NCI-H748 treated with DMSO at 0.1 percent for 48 hours (cell line): ENCODE measurements at regions not wholly inside any gene's neighbourhood (a gene's known extent, or its start where the extent isn't known, plus 50 kb on each side); places are given as distances from the start of the nearest gene placed in this dataset.

Source experiments
- DNase-seq: peaks from one replicate; lab custom pipeline; 2025; lab: John Stamatoyannopoulos, UW

GRCh38 chr5:97405941-97406340, 222.9 kb upstream of the RIOK2 start:
- DNase-seq: no peak

GRCh38 chr5:97406946-97407676, 224.1 kb upstream of the RIOK2 start:
- DNase-seq: no peak

DNA sequence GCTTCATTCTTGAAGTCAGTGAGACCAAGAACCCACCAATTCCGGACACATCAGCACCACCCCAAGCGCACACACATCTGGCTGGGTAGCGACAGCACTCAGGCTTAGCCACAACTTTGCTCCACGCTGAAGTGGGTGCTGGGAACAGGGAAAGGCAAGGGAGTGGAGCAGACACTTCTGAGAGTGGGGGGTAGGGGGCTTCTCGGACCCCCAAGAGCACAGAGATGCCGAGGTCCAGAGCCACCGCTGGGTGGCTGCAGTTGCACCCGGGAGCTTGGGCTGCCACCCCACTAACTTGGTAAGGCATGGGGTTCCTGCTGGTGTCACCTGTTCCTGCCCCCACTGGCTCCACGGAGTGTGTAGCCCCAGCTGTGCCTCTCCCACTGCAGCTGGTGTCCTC, 225.3 kb upstream of the RIOK2 start:
- DNase-seq: no peak

DNA sequence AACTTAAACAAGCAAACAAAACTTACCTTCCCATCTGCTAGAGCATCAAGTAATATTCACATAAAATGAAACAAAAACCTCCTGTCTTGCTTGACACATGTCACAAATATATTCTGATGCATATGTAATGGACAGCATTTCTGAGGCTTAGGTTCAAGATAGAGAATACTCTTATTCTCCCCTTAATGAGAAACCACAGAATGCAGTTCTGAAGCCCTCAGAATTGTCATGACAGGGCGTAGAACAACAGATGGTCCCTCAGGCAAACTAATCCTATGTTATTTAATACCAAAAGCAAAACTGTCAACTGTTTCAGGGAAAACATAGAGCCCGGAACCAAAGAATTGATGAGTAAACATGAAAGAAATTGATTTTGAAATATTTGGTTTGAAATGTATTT, 229.9 kb upstream of the RIOK2 start:
- no peak for DNase-seq

DNA sequence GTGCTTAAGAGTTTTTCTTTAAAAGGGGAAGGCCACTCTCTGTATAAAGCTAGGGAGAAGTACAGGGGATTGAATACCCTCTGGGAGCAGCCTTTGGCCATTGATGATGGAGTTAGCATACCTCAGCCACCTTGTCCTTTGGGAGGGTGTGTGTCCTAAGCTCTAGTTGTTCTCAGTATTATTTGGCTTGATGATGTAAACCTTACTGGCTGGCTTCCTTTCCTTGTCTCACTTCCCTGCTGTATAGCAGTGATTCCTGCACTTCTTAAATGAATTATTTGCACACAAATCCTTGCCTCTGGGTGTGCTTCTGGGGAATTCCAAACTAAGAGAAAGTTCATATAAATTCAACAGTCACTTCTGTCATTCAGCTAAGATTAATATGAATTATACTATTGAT, 234.9 kb upstream of the RIOK2 start:
- no peak for DNase-seq

DNA sequence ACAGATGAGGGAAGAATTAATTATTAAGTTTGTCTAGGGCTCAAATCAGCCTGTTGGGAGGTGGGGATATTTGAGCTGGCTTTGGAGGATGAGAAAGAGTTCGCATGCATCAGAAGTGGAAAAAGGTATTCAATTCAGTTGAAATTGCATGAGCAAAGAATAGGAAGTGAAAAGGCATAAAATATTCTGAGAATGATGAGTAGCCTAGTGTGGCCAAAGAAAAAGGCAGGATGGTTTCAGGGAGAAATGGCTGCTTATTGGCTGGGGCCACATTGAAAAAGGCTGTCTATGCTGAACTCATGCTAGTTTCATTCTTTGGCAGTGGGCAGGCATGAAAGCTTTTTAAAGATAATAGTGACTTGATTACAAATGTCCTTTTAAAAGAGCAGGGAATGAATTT, 235.4 kb upstream of the RIOK2 start:
- no peak for DNase-seq

DNA sequence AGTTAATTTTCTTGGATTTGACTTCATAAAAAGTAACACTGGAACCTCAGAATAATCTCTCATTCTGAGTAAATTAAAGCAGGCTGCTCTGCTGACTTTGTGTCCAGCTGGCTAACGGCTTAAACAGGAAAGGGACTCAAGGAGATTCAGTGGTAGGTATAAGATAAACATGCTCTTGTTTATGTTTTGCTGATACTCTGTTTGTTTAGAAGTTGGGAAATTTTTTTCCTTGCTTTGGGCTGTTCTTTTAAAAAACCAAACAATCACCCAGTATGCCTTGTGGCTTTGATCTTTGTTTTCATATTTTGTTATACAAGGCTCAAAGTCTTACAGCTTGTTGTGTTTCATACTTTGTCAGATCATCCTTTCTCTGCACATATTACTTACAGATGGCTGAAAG, 237.6 kb upstream of the RIOK2 start:
- no peak for DNase-seq

- no peak for DNase-seq
Observed at GRCh38 chr5:97422678-97423077, 239.6 kb upstream of the RIOK2 start.

- DNase-seq: no peak
Observed at GRCh38 chr5:97425511-97425910, 242.5 kb upstream of the RIOK2 start.

DNA sequence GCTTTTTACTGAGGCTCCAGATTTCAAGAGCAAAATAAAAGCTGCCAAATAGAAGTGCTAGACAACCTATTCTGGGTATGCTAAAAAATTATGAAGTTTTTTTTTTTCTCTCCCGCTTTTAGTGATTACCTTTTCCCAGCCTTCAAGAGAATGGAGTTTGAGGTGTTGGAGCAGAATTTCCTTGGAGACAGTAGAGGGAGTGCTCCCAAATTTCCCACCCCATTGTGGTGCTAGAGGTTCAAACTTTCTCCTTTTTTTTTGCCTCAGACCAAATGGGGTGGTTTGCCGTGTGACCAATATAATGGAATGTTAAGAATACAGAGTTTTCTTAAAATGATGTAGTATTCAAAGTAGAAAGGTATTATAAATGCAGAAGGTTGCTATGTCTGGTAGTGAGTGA, 244.2 kb upstream of the RIOK2 start:
- DNase-seq: no peak

- DNase-seq: no peak
Observed at GRCh38 chr5:97434021-97434420, 251.0 kb upstream of the RIOK2 start.

GRCh38 chr5:97436405-97436804, 253.4 kb upstream of the RIOK2 start:
- DNase-seq: no peak

DNA sequence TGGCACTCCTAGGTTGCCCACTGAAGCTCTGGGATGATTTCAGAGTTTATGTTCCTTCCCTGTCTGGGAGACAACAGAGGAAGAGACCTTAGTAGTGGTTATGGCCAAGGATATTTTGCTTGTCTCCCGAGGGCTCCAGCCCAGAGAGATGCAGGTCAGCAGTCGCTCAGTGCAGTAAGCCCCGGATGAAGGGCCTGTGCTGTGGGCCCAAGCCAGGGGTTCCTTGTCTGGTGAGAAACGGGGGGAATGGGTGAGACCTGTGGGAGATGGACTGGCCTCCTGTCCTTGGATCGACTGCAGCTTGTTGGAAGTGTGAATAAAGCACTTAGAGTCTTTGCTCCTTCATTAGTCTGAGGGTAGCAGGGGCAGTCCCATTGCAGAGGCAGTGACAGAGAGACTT, 260.7 kb upstream of the RIOK2 start:
- DNase-seq: no peak

DNA sequence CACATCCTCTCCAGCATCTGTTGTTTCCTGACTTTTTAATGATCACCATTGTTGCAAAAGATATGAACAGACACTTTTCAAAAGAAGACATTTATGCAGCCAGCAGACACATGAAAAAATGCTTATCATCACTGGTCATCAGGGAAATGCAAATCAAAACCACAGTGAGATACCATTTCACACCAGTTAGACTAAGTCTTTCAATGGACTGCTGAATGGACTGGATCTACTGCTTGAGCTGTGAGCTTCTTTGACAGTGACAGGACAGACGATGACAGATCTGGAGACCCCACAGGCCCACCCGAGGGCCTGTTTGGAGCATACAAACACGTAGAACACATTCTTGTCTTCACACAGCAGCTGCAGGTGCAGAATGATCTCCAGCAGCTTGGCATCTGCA, 266.1 kb upstream of the RIOK2 start:
- DNase-seq: no peak

GRCh38 chr5:97452646-97453045, 269.6 kb upstream of the RIOK2 start:
- no peak for DNase-seq

- no peak for DNase-seq
Observed at GRCh38 chr5:97453263-97453662, 270.2 kb upstream of the RIOK2 start.

DNA sequence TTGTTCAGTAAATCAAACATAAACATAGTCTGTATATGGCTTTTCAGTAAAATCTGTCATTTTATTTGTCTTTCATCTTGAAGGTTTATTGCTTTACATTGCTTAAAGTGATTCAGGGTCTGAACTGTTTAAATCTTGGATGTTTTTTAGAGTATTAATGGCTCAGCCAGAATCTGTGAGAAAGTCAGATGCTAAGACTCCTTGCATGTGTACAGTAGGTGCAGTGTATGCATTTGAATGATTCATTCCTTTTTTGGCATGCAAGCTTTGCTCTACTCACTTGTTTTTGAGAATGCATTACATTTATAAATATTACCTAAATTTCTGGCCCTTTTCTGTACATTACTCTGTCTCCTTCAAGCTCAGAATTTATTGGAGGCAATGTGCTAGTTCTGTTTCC, 271.0 kb upstream of the RIOK2 start:
- no peak for DNase-seq

DNA sequence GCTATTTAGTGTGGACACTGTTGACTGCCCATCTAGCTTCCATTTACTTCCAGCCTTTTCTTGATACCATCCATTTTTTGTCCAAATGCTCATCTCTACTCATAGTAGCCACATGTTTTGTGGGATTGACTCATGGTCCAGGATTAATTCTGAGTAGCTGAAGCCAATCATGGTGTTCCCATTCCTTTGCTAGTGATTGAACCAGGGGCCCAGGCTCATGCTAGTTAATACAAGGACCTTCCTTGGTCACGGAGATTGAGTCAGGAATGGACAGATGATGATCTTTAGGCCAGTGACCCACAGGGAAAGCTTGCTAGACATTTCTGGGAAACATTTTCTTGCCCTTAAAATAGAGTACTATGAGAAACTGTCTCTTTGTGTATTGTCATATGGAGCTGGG, 272.9 kb upstream of the RIOK2 start:
- DNase-seq: no peak

- DNase-seq: no peak
Observed at GRCh38 chr5:97458851-97459250, 275.8 kb upstream of the RIOK2 start.

GRCh38 chr5:97471951-97472350, 288.9 kb upstream of the RIOK2 start:
- no peak for DNase-seq

DNA sequence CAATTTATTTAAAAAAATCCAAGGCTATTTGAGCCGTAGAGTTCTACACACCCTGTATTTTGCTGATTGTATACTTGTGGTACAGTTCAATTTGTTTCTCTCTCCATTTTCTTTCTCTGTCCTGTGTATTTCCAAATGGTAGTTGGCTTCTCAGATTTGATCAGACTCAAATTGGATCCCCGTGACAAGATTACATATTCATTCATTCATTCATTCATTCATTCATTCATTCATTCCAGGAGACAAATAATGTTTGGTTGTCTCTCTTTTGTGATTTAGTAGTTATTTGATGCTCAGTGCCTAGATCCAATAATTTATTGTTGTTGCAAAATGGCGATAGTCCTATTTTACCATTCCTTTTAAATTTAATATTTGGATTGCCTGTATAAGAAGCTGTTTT, 292.8 kb upstream of the RIOK2 start:
- no peak for DNase-seq

- DNase-seq: no peak
Observed at GRCh38 chr5:97476852-97477534, 293.9 kb upstream of the RIOK2 start.

DNA sequence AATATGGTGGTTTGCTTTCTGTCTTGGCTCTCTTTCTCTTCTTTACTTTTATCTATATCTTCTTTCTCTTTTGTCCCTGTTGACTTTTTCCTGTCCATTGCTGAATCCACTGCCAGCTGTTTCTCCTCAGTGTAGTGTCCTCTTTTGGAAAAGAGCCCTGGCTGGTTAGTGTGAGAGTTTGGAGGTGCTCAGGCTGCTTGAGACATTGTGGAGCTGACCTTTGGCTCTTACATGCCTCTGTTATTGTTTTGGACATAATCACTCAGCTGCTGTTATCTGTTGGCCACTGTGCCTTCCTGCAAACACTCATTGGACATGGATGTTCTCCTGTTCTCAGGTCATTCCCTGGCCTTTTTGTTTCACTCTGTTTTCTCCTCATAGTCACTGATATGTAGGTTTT, 295.4 kb upstream of the RIOK2 start:
- no peak for DNase-seq

GRCh38 chr5:97480313-97480712, 297.3 kb upstream of the RIOK2 start:
- DNase-seq: no peak
